GM10248 (cell line): ENCODE measurements at regions not wholly inside any gene's neighbourhood (a gene's known extent, or its start where the extent isn't known, plus 50 kb on each side); places are given as distances from the start of the nearest gene placed in this dataset.
"Not testable (repeated sequence)": the region's sequence is repeated elsewhere in the genome, so short reads cannot be mapped to it uniquely, and the experiment has no call there.

ENCODE experiments used
- CTCF ChIA-PET: fragments of 300-600 bp; sonication (Branson Sonifier 250); formaldehyde crosslinking; extraction: SDS; loops from one replicate; lab custom pipeline; 2021; ENCODE audit warnings: antibody characterized with exemption; lab: Yijun Ruan, JAX
- POLR2A ChIA-PET: fragments of 350-650 bp; sonication (Branson Sonifier 250); formaldehyde crosslinking; extraction: SDS; loops from one replicate; lab custom pipeline; 2020; ENCODE audit warnings: antibody characterized with exemption; lab: Yijun Ruan, JAX
- DNase-seq: peaks from one replicate; pipeline ENCODE4 v3.0.0; 2012; ENCODE audit errors: extremely low spot score
- CTCF ChIP-seq: IDR thresholded peaks from 2 replicates; pipeline ENCODE4 v1.5.1; 2012; ENCODE audit warnings: mild to moderate bottlenecking, low read depth; ENCODE audit errors: extremely low read depth, missing control alignments, control extremely low read depth

- TF ChIP-seq CTCF = no peak
- POLR2A ChIA-PET = no interaction called here
These were observed 262.2 kb upstream of the INTU start for GRCh38 chr4:127370604-127371003.

GRCh38 chr4:127379499-127379898 lies 253.3 kb upstream of the INTU start:
- CTCF ChIA-PET = no interaction called here
- DNase-seq = no peak
- POLR2A ChIA-PET = no interaction called here
- TF ChIP-seq CTCF = no peak

More at GRCh38 chr4:127370604-127371003, 262.2 kb upstream of the INTU start:
- CTCF ChIA-PET = no interaction called here
- DNase-seq = no peak

GRCh38 chr4:127379948-127380347 lies 252.8 kb upstream of the INTU start:
- DNase-seq, POLR2A ChIA-PET, CTCF ChIA-PET: not testable (repeated sequence)

GRCh38 chr4:127383666-127384065 lies 249.1 kb upstream of the INTU start:
- no peak for DNase-seq
- POLR2A ChIA-PET = no interaction called here
- no peak for TF ChIP-seq CTCF

GRCh38 chr4:127394516-127394915 lies 238.2 kb upstream of the INTU start:
- TF ChIP-seq CTCF = no peak
- DNase-seq = no peak
- ChIA-PET CTCF (interaction anchor here (1.5 kb wide), 1 partner anchor 10 kb away, joined by 4 read pairs; no protein-coding TSS in a partner anchor), POLR2A (no interaction called here)

More at GRCh38 chr4:127383666-127384065, 249.1 kb upstream of the INTU start:
- CTCF ChIA-PET = no interaction called here

- DNase-seq = no peak
- CTCF ChIA-PET = interaction anchor here (0.7 to 3.2 kb wide), 9 partner anchors 8 to 801 kb away, joined by 3 to 14 read pairs (median 3); no protein-coding TSS in a partner anchor
- no peak for TF ChIP-seq CTCF
- POLR2A ChIA-PET = no interaction called here
These were observed 232.5 kb upstream of the INTU start for GRCh38 chr4:127400276-127400675.

GRCh38 chr4:127400731-127401346 lies 231.9 kb upstream of the INTU start:
- ChIA-PET CTCF (interaction anchor here (0.7 to 3.2 kb wide), 9 partner anchors 8 to 802 kb away, joined by 3 to 14 read pairs (median 3); no protein-coding TSS in a partner anchor), POLR2A (no interaction called here)
- TF ChIP-seq CTCF = peak; percentile 62
- peak; percentile 21 for DNase-seq
